22Rv1 (cell line): ENCODE measurements at regions not wholly inside any gene's neighbourhood (a gene's known extent, or its start where the extent isn't known, plus 50 kb on each side); places are given as distances from the start of the nearest gene placed in this dataset.
"Not testable (repeated sequence)": the region's sequence is repeated elsewhere in the genome, so short reads cannot be mapped to it uniquely, and the experiment has no call there.

ENCODE experiments used
- ZFX ChIP-seq: fragments of 450-650 bp; IDR thresholded peaks from 2 replicates; pipeline ENCODE4 v1.6.1; 2017; ENCODE audit warnings: antibody characterized with exemption, borderline replicate concordance
- TF ChIP-seq, protein P1 (sequence below): fragments of 450-650 bp; IDR thresholded peaks from 2 replicates; pipeline ENCODE4 v1.5.1; 2017; ENCODE audit warnings: mild to moderate bottlenecking

DNA sequence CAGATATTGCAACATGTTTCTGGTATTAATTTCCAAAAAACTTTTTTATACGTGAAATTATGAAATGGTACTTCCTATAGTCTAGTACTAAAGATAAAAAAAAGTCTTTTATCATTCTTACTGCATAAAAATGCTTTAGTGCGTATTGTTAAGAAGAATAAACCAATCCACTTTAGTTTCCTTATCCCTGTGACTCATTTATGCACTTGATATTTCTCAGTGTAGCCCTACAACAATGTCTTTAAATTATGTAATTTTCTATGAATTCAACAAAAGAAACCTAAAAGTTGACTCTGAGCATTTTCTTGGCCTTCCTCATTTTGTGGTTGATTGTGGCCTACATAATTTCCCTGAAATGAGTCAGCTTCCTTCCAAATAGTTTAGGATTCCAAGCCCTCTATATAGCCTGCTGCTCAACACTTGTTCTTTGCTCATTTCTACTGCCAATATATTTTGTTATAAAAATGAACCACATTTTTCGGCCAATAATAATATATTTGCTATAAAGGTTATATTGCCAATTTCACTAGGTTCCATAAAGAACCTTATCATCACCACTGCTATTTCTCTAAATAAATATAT, 961.7 kb upstream of the ADAMTS5 start:
- TF ChIP-seq, protein P1, sequence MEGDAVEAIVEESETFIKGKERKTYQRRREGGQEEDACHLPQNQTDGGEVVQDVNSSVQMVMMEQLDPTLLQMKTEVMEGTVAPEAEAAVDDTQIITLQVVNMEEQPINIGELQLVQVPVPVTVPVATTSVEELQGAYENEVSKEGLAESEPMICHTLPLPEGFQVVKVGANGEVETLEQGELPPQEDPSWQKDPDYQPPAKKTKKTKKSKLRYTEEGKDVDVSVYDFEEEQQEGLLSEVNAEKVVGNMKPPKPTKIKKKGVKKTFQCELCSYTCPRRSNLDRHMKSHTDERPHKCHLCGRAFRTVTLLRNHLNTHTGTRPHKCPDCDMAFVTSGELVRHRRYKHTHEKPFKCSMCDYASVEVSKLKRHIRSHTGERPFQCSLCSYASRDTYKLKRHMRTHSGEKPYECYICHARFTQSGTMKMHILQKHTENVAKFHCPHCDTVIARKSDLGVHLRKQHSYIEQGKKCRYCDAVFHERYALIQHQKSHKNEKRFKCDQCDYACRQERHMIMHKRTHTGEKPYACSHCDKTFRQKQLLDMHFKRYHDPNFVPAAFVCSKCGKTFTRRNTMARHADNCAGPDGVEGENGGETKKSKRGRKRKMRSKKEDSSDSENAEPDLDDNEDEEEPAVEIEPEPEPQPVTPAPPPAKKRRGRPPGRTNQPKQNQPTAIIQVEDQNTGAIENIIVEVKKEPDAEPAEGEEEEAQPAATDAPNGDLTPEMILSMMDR, result not testable (repeated sequence)
- TF ChIP-seq ZFX, result not testable (repeated sequence)
